SK-N-MC (cell line): ENCODE measurements at regions not wholly inside any gene's neighbourhood (a gene's known extent, or its start where the extent isn't known, plus 50 kb on each side); places are given as distances from the start of the nearest gene placed in this dataset.

Experiments used
- EZH2 ChIP-seq: fragments of 200-600 bp; sonication (generic); IDR thresholded peaks from one replicate; pipeline ENCODE4 v1.6.1; 2017; ENCODE audit warnings: antibody characterized with exemption
- POLR2AphosphoS5 ChIP-seq: IDR thresholded peaks from 2 replicates; pipeline ENCODE4 v1.6.1; 2012; ENCODE audit warnings: mild to moderate bottlenecking, low read depth, low read length, borderline replicate concordance

DNA sequence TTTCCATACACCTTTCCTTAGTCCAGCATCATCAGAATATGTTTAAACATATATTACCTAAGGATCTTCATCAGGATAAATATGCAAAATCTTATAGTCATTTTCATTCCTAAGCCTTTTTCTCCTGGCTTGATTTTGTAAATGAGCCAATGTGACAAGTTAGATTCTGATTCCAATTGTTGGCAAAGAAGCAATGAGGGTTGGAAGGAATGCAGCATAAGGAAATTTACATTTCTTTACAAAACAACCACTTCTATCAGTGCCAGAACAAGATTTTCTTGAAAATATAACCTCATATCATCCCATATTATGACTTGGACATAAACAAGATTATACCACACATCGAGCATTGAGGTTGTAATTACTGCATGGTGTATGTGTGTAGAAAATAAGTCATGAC, 508.1 kb downstream of the TRAM1L1 start:
- TF ChIP-seq POLR2AphosphoS5, result no peak
- no peak for TF ChIP-seq EZH2
